ENCODE measurements at regions not wholly inside any gene's neighbourhood (a gene's known extent, or its start where the extent isn't known, plus 50 kb on each side); places are given as distances from the start of the nearest gene placed in this dataset.

GRCh38 chr15:46207341-46207740, 572.5 kb downstream of the SQOR start:
- in situ Hi-C loops (cut with HindIII; ENCODE audit: low sequenced_read_pairs) = no loop called here

GRCh38 chr15:46213551-46213950, 578.7 kb downstream of the SQOR start:
- in situ Hi-C loops (cut with HindIII; ENCODE audit: low sequenced_read_pairs) = no loop called here

- in situ Hi-C loops (cut with HindIII; ENCODE audit: low sequenced_read_pairs) = no loop called here
These were observed 588.0 kb downstream of the SQOR start for GRCh38 chr15:46222826-46223225.

- in situ Hi-C loops (cut with HindIII; ENCODE audit: low sequenced_read_pairs) = no loop called here
These were observed 594.4 kb downstream of the SQOR start for GRCh38 chr15:46229263-46229662.

- in situ Hi-C loops (cut with HindIII; ENCODE audit: low sequenced_read_pairs) = no loop called here
These were observed 597.0 kb downstream of the SQOR start for GRCh38 chr15:46231786-46232185.

DNA sequence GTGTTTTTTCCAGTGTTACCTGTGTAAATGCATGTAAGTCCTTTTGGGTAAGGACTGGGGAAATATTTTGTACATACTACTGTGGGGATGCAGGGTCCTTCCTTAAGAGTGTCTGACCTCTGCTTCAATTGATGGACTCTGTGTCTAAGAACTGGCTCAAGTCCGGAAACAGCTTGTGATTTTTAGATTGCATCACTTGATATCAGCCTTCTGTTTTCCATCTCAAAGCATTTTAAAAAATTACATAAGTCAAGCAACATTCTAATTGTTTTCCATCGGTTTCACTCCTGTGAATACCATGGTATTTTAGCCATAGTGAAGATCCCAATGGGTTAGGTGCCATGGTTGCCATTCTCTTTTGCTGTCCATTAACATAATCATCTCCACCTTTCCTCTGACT, 597.6 kb downstream of the SQOR start:
- in situ Hi-C loops (cut with HindIII; ENCODE audit: low sequenced_read_pairs) = no loop called here

GRCh38 chr15:46242935-46243334, 608.1 kb downstream of the SQOR start:
- in situ Hi-C loops (cut with HindIII; ENCODE audit: low sequenced_read_pairs) = no loop called here

GRCh38 chr15:46251903-46252302, 617.1 kb downstream of the SQOR start:
- in situ Hi-C loops (cut with HindIII; ENCODE audit: low sequenced_read_pairs) = no loop called here

GRCh38 chr15:46258056-46258455, 623.2 kb downstream of the SQOR start:
- in situ Hi-C loops (cut with HindIII; ENCODE audit: low sequenced_read_pairs) = no loop called here

- in situ Hi-C loops (cut with HindIII; ENCODE audit: low sequenced_read_pairs) = no loop called here
These were observed 626.1 kb downstream of the SQOR start for GRCh38 chr15:46260937-46261336.

- in situ Hi-C loops (cut with HindIII; ENCODE audit: low sequenced_read_pairs) = no loop called here
These were observed 631.0 kb downstream of the SQOR start for GRCh38 chr15:46265664-46266347.

DNA sequence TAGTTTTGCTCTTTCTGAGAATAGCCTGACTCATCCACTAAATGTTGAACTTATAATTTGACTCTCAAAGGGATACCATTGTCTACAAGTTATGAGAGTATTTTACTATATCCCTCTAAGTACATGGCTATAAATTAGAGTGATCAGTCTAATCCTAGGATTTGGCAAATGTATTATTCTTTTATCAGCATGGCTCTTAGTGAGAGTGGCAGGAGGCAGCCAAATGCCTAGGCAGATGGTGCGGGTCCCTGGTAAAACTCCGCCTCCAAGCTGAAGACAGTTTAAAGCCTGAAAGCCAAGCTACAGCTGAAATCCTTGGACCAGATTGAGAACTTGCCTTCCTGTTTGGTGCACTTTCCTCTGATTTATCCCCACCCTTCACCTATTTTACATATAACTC, 631.8 kb downstream of the SQOR start:
- in situ Hi-C loops (cut with HindIII; ENCODE audit: low sequenced_read_pairs) = no loop called here

DNA sequence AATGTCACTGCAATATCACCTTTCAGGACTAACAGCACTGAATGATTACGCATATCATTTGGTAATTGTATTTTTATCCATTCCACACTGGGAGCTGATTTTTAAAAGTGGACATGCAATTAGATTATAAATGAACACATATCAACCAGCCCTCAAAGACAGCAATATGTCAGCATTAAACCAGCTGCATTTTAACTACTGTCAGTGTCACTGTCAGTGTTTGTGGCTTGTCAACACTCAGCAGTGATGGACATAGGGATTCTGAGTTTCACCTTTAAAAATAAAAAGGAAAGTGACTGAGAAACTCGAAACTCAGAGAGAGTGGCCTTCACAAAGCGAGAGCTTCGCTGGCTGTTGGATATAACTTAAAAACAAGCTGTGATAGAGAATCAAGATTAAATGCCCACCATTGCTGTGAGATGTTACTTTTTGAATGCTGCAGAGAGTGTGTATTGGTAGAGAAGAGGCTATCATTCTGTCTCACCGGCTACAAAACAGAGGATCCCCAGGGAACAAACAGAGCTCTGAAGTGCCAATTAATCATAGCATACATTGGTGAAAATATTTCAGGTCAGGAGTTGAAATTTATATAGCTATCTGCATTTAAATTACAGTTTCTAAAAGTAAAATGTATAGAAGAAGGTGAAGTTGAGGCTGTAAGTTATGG, 635.8 kb downstream of the SQOR start:
- in situ Hi-C loops (cut with HindIII; ENCODE audit: low sequenced_read_pairs) = no loop called here

GRCh38 chr15:46275701-46276100, 640.9 kb downstream of the SQOR start:
- in situ Hi-C loops (cut with HindIII; ENCODE audit: low sequenced_read_pairs) = no loop called here

DNA sequence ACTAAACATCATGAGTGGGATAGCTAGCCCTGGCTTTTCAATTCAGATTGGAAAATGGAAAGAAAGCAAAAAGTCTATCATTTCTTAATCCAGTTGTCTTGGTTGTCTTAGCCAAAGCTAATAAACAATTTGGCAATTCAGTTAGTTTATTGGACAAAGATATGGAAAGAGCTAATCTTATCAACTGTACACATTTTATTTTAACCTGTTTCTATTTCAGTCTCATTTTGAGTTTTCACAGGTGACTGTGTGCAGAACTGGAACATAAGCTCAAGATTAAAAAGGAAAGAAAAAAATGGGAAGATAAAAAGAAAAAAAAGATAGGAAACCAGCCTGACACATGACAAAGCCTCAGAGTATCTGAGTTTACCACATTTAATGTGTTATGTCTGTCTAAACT, 642.6 kb downstream of the SQOR start:
- in situ Hi-C loops (cut with HindIII; ENCODE audit: low sequenced_read_pairs) = no loop called here

GRCh38 chr15:46278062-46278461, 643.2 kb downstream of the SQOR start:
- in situ Hi-C loops (cut with HindIII; ENCODE audit: low sequenced_read_pairs) = no loop called here

DNA sequence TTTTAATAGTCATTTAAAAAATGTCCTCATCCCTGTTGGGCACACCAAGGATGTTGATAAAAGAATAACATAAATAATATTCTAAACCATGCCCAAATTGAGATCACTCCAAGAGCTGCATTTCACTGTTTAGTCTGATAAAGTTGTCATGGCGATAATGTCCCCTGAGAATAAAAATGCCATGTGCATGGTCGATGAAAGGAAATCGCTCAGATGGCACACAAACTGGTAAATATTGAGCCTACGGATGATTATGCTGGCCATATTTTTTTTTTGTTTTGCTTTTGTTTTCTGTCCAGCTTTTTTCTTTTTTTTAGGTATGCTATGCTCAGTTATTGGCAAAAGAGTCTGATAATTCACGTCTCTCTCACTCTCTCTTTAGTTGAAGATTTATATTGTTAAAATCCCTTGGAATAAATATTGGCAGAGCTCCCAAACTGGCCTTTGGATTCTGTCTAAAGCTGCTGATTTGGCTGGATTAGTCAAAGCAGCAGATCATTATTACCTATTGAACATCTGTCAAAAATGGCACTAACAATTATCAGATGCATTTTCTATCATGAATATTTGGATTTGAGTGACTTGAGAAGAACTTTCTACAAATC, 643.8 kb downstream of the SQOR start:
- in situ Hi-C loops (cut with HindIII; ENCODE audit: low sequenced_read_pairs) = no loop called here

DNA sequence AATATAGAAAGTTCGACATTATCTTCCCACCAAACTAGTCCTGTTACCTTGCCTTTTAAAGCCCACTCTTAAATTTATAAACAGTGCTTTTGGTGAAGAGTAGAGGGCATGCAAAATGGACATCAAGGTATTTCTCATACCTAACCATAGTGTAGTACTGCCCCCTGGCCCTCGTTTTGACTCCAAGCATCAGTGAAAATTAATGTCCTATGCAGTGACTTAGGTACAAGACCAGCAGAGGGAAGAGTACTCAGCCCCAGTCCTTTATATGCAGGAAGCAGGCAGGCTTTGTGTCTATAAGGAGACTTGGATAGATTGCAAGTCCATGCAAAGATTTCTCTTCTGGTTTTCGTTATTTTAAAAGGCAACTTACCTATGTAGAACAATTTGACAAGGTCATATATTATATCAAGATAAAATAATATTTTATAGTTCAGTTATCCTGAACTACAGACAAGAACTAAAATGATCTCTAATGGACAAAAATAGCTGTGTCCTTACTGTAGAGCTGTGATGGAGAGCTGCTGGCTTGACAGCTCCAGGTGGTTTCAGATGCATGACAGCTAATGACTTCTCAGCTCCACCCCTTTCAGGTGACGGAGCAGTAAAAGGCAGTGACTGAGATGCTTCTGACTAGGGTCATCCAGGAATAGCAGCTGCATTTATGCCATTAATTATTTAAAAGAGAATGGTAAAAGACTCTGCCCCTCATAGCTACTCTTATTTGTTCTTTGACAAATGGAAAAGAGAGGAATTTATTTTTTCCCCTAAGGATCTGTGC, 646.1 kb downstream of the SQOR start:
- in situ Hi-C loops (cut with HindIII; ENCODE audit: low sequenced_read_pairs) = no loop called here

- in situ Hi-C loops (cut with HindIII; ENCODE audit: low sequenced_read_pairs) = no loop called here
These were observed 658.7 kb downstream of the SQOR start for GRCh38 chr15:46293550-46293949.

- in situ Hi-C loops (cut with HindIII; ENCODE audit: low sequenced_read_pairs) = no loop called here
These were observed 661.2 kb downstream of the SQOR start for GRCh38 chr15:46296002-46296401.

DNA sequence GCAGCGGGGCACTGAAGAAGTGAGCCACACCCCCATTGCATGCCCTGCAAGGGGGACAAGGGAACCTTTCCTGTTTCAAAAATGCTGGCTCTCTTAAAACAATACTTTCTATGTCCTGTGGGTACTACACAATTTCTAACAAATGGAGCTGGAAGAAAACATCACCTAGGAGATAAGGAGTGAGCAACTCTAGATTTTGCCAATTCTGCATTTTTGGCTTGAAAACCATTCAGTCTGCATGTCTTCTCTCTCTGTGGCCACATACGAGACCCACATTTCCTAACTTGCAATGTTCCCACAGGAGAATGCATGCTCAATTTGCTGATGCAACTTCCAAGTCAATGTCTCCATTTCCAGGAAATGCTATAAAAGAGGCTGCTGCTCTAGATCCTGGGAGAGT, 662.0 kb downstream of the SQOR start:
- in situ Hi-C loops (cut with HindIII; ENCODE audit: low sequenced_read_pairs) = no loop called here

DNA sequence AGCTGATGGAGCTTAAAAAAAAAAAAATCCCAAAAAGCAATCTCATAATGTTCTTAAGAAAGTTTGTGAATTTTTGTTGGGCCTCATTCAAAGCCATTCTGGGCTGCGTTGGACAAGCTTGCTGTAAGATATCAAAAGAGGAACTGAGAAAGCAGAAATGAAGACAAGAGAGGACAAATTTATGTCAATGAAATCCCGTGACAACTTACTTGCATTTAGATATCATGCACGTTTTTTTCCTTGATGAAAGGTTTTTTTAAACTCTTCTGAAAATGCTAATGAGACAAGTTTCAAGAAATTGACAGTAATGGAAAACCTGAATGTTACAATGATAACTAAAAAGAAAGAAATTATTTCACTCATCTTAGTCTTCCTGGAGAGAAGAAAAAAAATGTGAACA, 662.9 kb downstream of the SQOR start:
- in situ Hi-C loops (cut with HindIII; ENCODE audit: low sequenced_read_pairs) = no loop called here

All from DLD1 (cell line).